PC-9 (cell line): ENCODE measurements at regions not wholly inside any gene's neighbourhood (a gene's known extent, or its start where the extent isn't known, plus 50 kb on each side); places are given as distances from the start of the nearest gene placed in this dataset.
A peak's percentile ranks its signal among the peaks of the same experiment; 100 is the strongest.

ENCODE experiments used
- BruUV-seq: library from RNA; stranded (reverse); fragments of 400-500 nt; replicated peaks from 2 replicates; lab custom pipeline; 2021; lab: Mats Ljungman, UMichigan
- CTCF ChIA-PET: fragments of 300-600 bp; sonication (Branson Sonifier 250); formaldehyde crosslinking; loops from one replicate; lab custom pipeline; 2022; ENCODE audit warnings: antibody characterized with exemption; lab: Charles Lee
- POLR2A ChIA-PET: fragments of 300-600 bp; sonication (Branson Sonifier 250); formaldehyde crosslinking; loops from one replicate; lab custom pipeline; 2022; ENCODE audit warnings: antibody characterized with exemption; ENCODE audit not compliant: unreplicated experiment; lab: Charles Lee
- DNase-seq, 2 experiments: peaks; one replicate each; pipeline versions ENCODE4 v3.0.0 to v3.0.0-alpha.2; 2015 to 2022; ENCODE audit warnings: mixed read lengths in 1 of 2
- H2AFZ ChIP-seq: fragments of 200-600 bp; sonication (generic); 2 replicates; pipeline ENCODE4 v1.8.1; 2017; ENCODE audit warnings: antibody characterized with exemption
- H3F3A ChIP-seq: fragments of 200-600 bp; sonication (generic); 2 replicates; pipeline ENCODE4 v1.8.1; 2017; ENCODE audit warnings: antibody characterized with exemption, mild to moderate bottlenecking, low read depth; ENCODE audit not compliant: insufficient read depth
- H3K27ac ChIP-seq: fragments of 200-600 bp; sonication (generic); 2 replicates; pipeline ENCODE4 v1.6.1; 2016; ENCODE audit warnings: mixed run types
- H3K27me3 ChIP-seq: fragments of 200-600 bp; sonication (generic); 2 replicates; pipeline ENCODE4 v1.6.1; 2016; ENCODE audit warnings: low read depth, mixed run types; ENCODE audit not compliant: insufficient read depth
- H3K36me3 ChIP-seq: fragments of 200-600 bp; sonication (generic); 2 replicates; pipeline ENCODE4 v1.6.1; 2016; ENCODE audit warnings: low read depth, mixed run types
- H3K4me1 ChIP-seq: fragments of 200-600 bp; sonication (generic); replicated peaks from 2 replicates; pipeline ENCODE4 v1.6.1; 2016; ENCODE audit warnings: mixed run types; ENCODE audit not compliant: insufficient read depth
- H3K4me2 ChIP-seq: fragments of 200-600 bp; sonication (generic); 2 replicates; pipeline ENCODE4 v1.6.1; 2017; ENCODE audit warnings: mixed run types
- H3K4me3 ChIP-seq: fragments of 200-600 bp; sonication (generic); 2 replicates; pipeline ENCODE4 v1.6.1; 2016; ENCODE audit warnings: mixed run types
- H3K79me2 ChIP-seq: fragments of 200-600 bp; sonication (generic); 2 replicates; pipeline ENCODE4 v1.6.1; 2017; ENCODE audit warnings: low read depth, mixed run types
- H3K9me2 ChIP-seq: fragments of 200-600 bp; sonication (generic); 2 replicates; pipeline ENCODE4 v1.8.1; 2017; ENCODE audit warnings: mild to moderate bottlenecking; ENCODE audit not compliant: insufficient read depth
- H3K9me3 ChIP-seq: fragments of 200-600 bp; sonication (generic); 2 replicates; pipeline ENCODE4 v1.8.1; 2016; ENCODE audit warnings: low read depth; ENCODE audit not compliant: insufficient read depth
- H4K20me1 ChIP-seq: fragments of 200-600 bp; sonication (generic); 2 replicates; pipeline ENCODE4 v1.8.1; 2017; ENCODE audit not compliant: insufficient read depth
- CTCF ChIP-seq: fragments of 200-600 bp; sonication (generic); conservative IDR thresholded peaks from 2 replicates; pipeline ENCODE4 v1.6.1; 2017; ENCODE audit warnings: mixed run types, antibody characterized with exemption, mild to moderate bottlenecking, moderate library complexity
- EZH2 ChIP-seq: fragments of 200-600 bp; sonication (generic); IDR thresholded peaks from 2 replicates; pipeline ENCODE4 v1.8.0; 2017; ENCODE audit warnings: antibody characterized with exemption, low read depth
- intact Hi-C: fragments of 100-400 bp; cut with micrococcal nuclease; formaldehyde crosslinking; loops from one replicate; pipeline ENCODE4 v1.10.0; 2022; ENCODE audit not compliant: unreplicated experiment

- BruUV-seq, result no TSS peak
- ChIA-PET POLR2A (no interaction called here), CTCF (no interaction called here)
- Histone ChIP-seq H3K4me1 (peaks cover 17% of the 10 kb centered on the region), H3K9me3 (no peaks in the 10 kb centered on the region), H3K79me2 (no peaks in the 10 kb centered on the region), H3K27ac (no peak overlapping the region), H3K36me3 (no peaks in the 10 kb centered on the region), H2AFZ (no peak overlapping the region), H3K27me3 (no peaks in the 10 kb centered on the region), H3K9me2 (no peaks in the 10 kb centered on the region), H3K4me2 (no peak overlapping the region), H3F3A (no peaks in the 10 kb centered on the region), H4K20me1 (no peaks in the 10 kb centered on the region), H3K4me3 (no peak overlapping the region)
- intact Hi-C loops, result no loop called here
- TF ChIP-seq EZH2 (no peak), CTCF (no peak)
- no peak for DNase-seq
Observed at GRCh38 chr14:49993565-49993964, 100.7 kb downstream of the ARF6 start.

DNA sequence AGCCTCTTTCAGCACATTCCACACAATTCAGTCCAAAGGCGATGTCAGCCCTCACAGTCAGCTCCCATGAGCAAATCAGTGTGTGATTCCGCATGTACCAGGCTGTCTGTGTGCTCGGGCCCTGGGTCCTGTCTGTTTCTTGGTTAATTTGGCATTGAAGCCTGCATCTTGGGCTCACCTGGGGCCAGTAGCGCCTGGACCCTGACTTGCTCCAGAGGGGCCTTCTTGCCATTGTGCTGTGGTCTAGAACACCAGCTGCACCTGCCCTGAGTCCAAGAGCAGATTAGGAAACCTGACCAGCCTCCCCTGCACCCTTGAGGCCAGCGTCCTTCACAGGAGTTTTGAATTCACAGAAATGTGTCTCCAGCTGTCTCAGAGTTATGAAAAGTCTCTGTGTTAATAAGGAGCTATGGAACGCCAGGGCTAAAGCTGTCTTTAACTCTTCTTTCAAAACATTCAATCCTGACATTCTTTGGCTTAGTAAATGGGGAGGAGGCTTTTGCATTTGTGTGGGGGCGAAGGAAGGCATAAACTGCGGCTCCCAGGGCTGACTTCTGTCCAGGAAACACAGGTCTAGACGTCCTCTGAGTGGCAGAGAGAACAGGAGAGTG lies 102.2 kb downstream of the ARF6 start:
- no TSS peak for BruUV-seq
- CTCF ChIA-PET, result no interaction called here
- TF ChIP-seq CTCF (no peak), EZH2 (no peak)
- Histone ChIP-seq H3K4me2 (no peak overlapping the region), H3K27ac (no peak overlapping the region), H3K4me3 (no peak overlapping the region), H3K79me2 (no peaks in the 10 kb centered on the region), H3K27me3 (no peaks in the 10 kb centered on the region), H3K4me1 (peaks cover 26% of the 10 kb centered on the region), H2AFZ (no peak overlapping the region), H3K9me2 (no peaks in the 10 kb centered on the region), H3K9me3 (no peaks in the 10 kb centered on the region), H3F3A (peaks cover 11% of the 10 kb centered on the region), H3K36me3 (no peaks in the 10 kb centered on the region), H4K20me1 (no peaks in the 10 kb centered on the region)
- POLR2A ChIA-PET, result no interaction called here
- DNase-seq, result no peak
- intact Hi-C loops, result no loop called here

GRCh38 chr14:49997991-49998390 lies 105.1 kb downstream of the ARF6 start:
- Histone ChIP-seq H3F3A (peaks cover 37% of the 10 kb centered on the region), H4K20me1 (no peaks in the 10 kb centered on the region), H3K27me3 (no peaks in the 10 kb centered on the region), H3K79me2 (peaks cover 10% of the 10 kb centered on the region), H3K27ac (peak overlapping the region; percentile 31; the same call in 1 of the 2 replicates), H3K4me3 (no peak overlapping the region), H3K4me2 (peak overlapping the region; percentile 20; the same call in 1 of the 2 replicates), H3K9me3 (no peaks in the 10 kb centered on the region), H3K4me1 (peaks cover 49% of the 10 kb centered on the region), H2AFZ (no peak overlapping the region), H3K9me2 (no peaks in the 10 kb centered on the region), H3K36me3 (no peaks in the 10 kb centered on the region)
- POLR2A ChIA-PET, result no interaction called here
- intact Hi-C loops, result no loop called here
- CTCF ChIA-PET, result no interaction called here
- no TSS peak for BruUV-seq
- DNase-seq, result no peak
- TF ChIP-seq CTCF (no peak), EZH2 (no peak)
